Loucy (cell line): ENCODE measurements at regions not wholly inside any gene's neighbourhood (a gene's known extent, or its start where the extent isn't known, plus 50 kb on each side); places are given as distances from the start of the nearest gene placed in this dataset.

Source experiments
- CTCF ChIP-seq: fragments of 200-600 bp; sonication (generic); conservative IDR thresholded peaks from 2 replicates; pipeline ENCODE4 v1.5.1; 2014; ENCODE audit warnings: mild to moderate bottlenecking, antibody characterized with exemption, low read length
- EZH2phosphoT487 ChIP-seq: fragments of 200-600 bp; IDR thresholded peaks from 2 replicates; pipeline ENCODE4 v1.6.1; 2018; ENCODE audit warnings: antibody characterized with exemption, mild to moderate bottlenecking, moderate library complexity, borderline replicate concordance

- TF ChIP-seq CTCF (no peak), EZH2phosphoT487 (no peak)
Observed at GRCh38 chr2:187775651-187776050, 221.4 kb upstream of the TFPI start.
